HepG2 (cell line): ENCODE measurements at regions not wholly inside any gene's neighbourhood (a gene's known extent, or its start where the extent isn't known, plus 50 kb on each side); places are given as distances from the start of the nearest gene placed in this dataset.
A peak's percentile ranks its signal among the peaks of the same experiment; 100 is the strongest.

ENCODE experiments used
- ADNP ChIP-seq: sonication (generic); formaldehyde crosslinking; IDR thresholded peaks from 2 replicates; pipeline ENCODE4 v1.4.0; 2020; ENCODE audit warnings: missing genetic modification reagents
- CHD4 ChIP-seq: fragments of 200-600 bp; sonication (generic); IDR thresholded peaks from 2 replicates; pipeline ENCODE4 v1.7.0; 2017; ENCODE audit warnings: mild to moderate bottlenecking, low read length, borderline replicate concordance
- EHMT2 ChIP-seq: fragments of 200-600 bp; sonication (generic); IDR thresholded peaks from 2 replicates; pipeline ENCODE4 v1.7.0; 2017; ENCODE audit warnings: antibody characterized with exemption, low read depth, low read length, borderline replicate concordance
- ELF4 ChIP-seq: sonication (generic); formaldehyde crosslinking; IDR thresholded peaks from 2 replicates; pipeline ENCODE4 v1.5.0; 2020; ENCODE audit warnings: missing genetic modification reagents, mild to moderate bottlenecking, moderate library complexity, borderline replicate concordance
- HNRNPUL1 ChIP-seq: fragments of 200-400 bp; formaldehyde crosslinking; IDR thresholded peaks from 2 replicates; pipeline ENCODE4 v1.6.1; 2017; ENCODE audit warnings: low read depth, mild to moderate bottlenecking, low read length, moderate library complexity
- HOMEZ ChIP-seq: IDR thresholded peaks from 2 replicates; pipeline ENCODE4 v1.6.1; 2016; ENCODE audit warnings: low read depth
- KDM1A ChIP-seq: IDR thresholded peaks from 2 replicates; pipeline ENCODE4 v1.6.1; 2016; ENCODE audit warnings: missing compliant biosample characterization
- MIER3 ChIP-seq: IDR thresholded peaks from 2 replicates; pipeline ENCODE4 v1.6.1; 2016; ENCODE audit warnings: missing compliant biosample characterization, borderline replicate concordance
- MXI1 ChIP-seq: IDR thresholded peaks from 3 replicates; pipeline ENCODE4 v1.6.1; 2012; ENCODE audit warnings: low read depth, low read length, inconsistent platforms, borderline replicate concordance
- NFKBIZ ChIP-seq: IDR thresholded peaks from 2 replicates; pipeline ENCODE4 v1.6.1; 2018; ENCODE audit warnings: missing genetic modification reagents, missing compliant biosample characterization
- NR2F1 ChIP-seq, 2 experiments: fragments of 450-650 bp in 1 of 2; formaldehyde crosslinking in 1 of 2; IDR thresholded peaks; 2 replicates each; pipeline versions ENCODE4 v1.5.0 to v1.6.1; 2016 to 2020; ENCODE audit warnings: mild to moderate bottlenecking in 1 of 2, missing compliant biosample characterization in 1 of 2, missing genetic modification reagents in 1 of 2, moderate library complexity in 1 of 2
- PCBP2 ChIP-seq: fragments of 200-400 bp; formaldehyde crosslinking; optimal IDR thresholded peaks from 2 replicates; pipeline ENCODE3; 2018; ENCODE audit warnings: low read length, low read depth; ENCODE audit not compliant: poor library complexity, severe bottlenecking
- POLR2AphosphoS5 ChIP-seq: IDR thresholded peaks from 2 replicates; pipeline ENCODE4 v1.6.1; 2012; ENCODE audit warnings: low read depth, low read length
- RAD21 ChIP-seq: fragments of 450-650 bp; formaldehyde crosslinking; IDR thresholded peaks from 2 replicates; pipeline ENCODE4 v1.5.0; 2020; ENCODE audit warnings: mild to moderate bottlenecking
- SKIL ChIP-seq: sonication (generic); formaldehyde crosslinking; IDR thresholded peaks from 2 replicates; pipeline ENCODE4 v1.8.0; 2022; ENCODE audit warnings: missing genetic modification reagents, mild to moderate bottlenecking, moderate library complexity, borderline replicate concordance
- SRSF1 ChIP-seq: fragments of 200-400 bp; formaldehyde crosslinking; optimal IDR thresholded peaks from 2 replicates; pipeline ENCODE3; 2017; ENCODE audit warnings: mild to moderate bottlenecking, low read depth, low read length, moderate library complexity
- TEF ChIP-seq: sonication (generic); formaldehyde crosslinking; IDR thresholded peaks from 2 replicates; pipeline ENCODE4 v1.5.0; 2020; ENCODE audit warnings: missing genetic modification reagents
- ZKSCAN1 ChIP-seq: fragments of 150-350 bp; IDR thresholded peaks from 2 replicates; pipeline ENCODE4 v1.6.1; 2014; ENCODE audit warnings: low read length
- ZMYM2 ChIP-seq: sonication (generic); formaldehyde crosslinking; IDR thresholded peaks from 2 replicates; pipeline ENCODE4 v1.8.0; 2022; ENCODE audit warnings: mild to moderate bottlenecking, missing genetic modification reagents
- ZNF24 ChIP-seq: fragments of 450-650 bp; IDR thresholded peaks from 2 replicates; pipeline ENCODE4 v1.6.1; 2017; ENCODE audit warnings: antibody characterized with exemption, mild to moderate bottlenecking
- ZNF441 ChIP-seq: sonication (generic); formaldehyde crosslinking; IDR thresholded peaks from 2 replicates; pipeline ENCODE4 v1.7.0; 2021; ENCODE audit warnings: missing genetic modification reagents, borderline replicate concordance
- ZNF567 ChIP-seq: sonication (generic); formaldehyde crosslinking; IDR thresholded peaks from 2 replicates; pipeline ENCODE4 v1.8.1; 2023; ENCODE audit warnings: mild to moderate bottlenecking, missing genetic modification reagents, borderline replicate concordance
- ZSCAN9 ChIP-seq: IDR thresholded peaks from 2 replicates; pipeline ENCODE4 v1.6.1; 2016; ENCODE audit warnings: borderline replicate concordance
- TF ChIP-seq, protein P1 (sequence below): IDR thresholded peaks from 2 replicates; pipeline ENCODE4 v1.4.0; 2020; ENCODE audit warnings: mild to moderate bottlenecking, missing genetic modification reagents

DNA sequence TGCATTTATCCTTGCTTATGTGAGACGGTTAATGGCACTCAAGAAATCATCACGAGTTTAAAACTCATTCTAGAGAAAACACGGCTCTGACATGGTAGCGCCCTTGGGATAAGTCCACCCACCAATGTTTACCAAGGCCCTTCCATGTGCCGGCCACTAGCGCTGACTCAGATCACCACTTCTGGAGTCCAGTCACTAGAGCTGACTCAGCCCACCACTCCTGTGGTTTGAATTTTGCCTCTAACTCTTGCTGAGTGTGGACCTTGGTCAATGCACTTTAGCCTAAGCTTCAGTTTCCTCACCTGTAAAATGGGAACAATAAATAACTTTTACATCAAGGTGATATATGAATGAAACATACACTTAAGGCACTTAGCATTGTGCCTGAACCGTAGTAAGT, 358.4 kb upstream of the PROK2 start (continued):
- TF ChIP-seq PCBP2 (no peak), KDM1A (CRISPR knock-in tag) (peak; percentile 99), HNRNPUL1 (no peak), MIER3 (CRISPR knock-in tag) (peak; percentile 69; the same call in 1 of the 2 replicates), ZNF567 (no peak), SKIL (CRISPR knock-in tag) (no peak), TEF (CRISPR knock-in tag) (no peak), CHD4 (peak; percentile 94; the same call in 1 of the 2 replicates), NR2F1 (CRISPR knock-in tag; IDR thresholded peaks at IDR 0.05) (peak in 1 of 2 experiments; percentile 68; a peak in 2 of 4 replicates), ZMYM2 (peak; percentile 99), HOMEZ (CRISPR knock-in tag) (peak; percentile 54; the same call in 1 of the 2 replicates), EHMT2 (peak; percentile 41; the same call in 1 of the 2 replicates), NFKBIZ (CRISPR knock-in tag) (no peak), ZNF441 (CRISPR knock-in tag) (0 out of 2 replicates have a peak, but pooled peaks have one; percentile 15), ZKSCAN1 (0 out of 2 replicates have a peak, but pooled peaks have one; percentile 32), ZNF24 (peak; percentile 91), ELF4 (CRISPR knock-in tag) (no peak), ZSCAN9 (CRISPR knock-in tag) (no peak), MXI1 (peak; percentile 82; the same call in 1 of the 3 replicates), SRSF1 (no peak), POLR2AphosphoS5 (no peak), ADNP (peak; percentile 93), RAD21 (no peak; the same call in 1 of the 2 replicates)
- TF ChIP-seq, protein P1, sequence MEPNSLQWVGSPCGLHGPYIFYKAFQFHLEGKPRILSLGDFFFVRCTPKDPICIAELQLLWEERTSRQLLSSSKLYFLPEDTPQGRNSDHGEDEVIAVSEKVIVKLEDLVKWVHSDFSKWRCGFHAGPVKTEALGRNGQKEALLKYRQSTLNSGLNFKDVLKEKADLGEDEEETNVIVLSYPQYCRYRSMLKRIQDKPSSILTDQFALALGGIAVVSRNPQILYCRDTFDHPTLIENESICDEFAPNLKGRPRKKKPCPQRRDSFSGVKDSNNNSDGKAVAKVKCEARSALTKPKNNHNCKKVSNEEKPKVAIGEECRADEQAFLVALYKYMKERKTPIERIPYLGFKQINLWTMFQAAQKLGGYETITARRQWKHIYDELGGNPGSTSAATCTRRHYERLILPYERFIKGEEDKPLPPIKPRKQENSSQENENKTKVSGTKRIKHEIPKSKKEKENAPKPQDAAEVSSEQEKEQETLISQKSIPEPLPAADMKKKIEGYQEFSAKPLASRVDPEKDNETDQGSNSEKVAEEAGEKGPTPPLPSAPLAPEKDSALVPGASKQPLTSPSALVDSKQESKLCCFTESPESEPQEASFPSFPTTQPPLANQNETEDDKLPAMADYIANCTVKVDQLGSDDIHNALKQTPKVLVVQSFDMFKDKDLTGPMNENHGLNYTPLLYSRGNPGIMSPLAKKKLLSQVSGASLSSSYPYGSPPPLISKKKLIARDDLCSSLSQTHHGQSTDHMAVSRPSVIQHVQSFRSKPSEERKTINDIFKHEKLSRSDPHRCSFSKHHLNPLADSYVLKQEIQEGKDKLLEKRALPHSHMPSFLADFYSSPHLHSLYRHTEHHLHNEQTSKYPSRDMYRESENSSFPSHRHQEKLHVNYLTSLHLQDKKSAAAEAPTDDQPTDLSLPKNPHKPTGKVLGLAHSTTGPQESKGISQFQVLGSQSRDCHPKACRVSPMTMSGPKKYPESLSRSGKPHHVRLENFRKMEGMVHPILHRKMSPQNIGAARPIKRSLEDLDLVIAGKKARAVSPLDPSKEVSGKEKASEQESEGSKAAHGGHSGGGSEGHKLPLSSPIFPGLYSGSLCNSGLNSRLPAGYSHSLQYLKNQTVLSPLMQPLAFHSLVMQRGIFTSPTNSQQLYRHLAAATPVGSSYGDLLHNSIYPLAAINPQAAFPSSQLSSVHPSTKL (CRISPR knock-in tag) = peak; percentile 85
